ENCODE measurements at regions not wholly inside any gene's neighbourhood (a gene's known extent, or its start where the extent isn't known, plus 50 kb on each side); places are given as distances from the start of the nearest gene placed in this dataset.
"Not testable (repeated sequence)": the region's sequence is repeated elsewhere in the genome, so short reads cannot be mapped to it uniquely, and the experiment has no call there.

DNA sequence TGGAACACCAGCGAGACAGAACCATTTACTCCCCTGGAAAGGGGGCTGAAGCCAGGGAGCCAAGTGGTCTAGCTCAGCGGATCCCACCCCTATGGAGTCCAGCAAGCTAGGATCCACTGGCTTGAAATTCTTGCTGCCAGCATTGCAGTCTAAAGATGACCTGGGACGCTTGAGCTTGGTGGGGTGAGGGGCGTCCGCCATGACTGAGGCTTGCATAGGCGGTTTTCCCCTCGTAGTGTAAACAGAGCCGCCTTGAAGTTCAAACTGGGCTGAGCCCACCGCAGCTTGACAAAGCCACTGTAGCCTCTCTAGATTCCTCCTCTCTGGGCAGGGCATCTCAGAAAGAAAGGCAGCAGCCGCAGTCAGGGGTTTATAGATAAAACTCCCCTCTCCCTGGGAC is 1031.7 kb downstream of the RPA4 start:
- H3K4ac ChIP-seq (replicated peaks; ENCODE audit: insufficient read length, low read depth, low read length); H4K91ac ChIP-seq (replicated peaks; ENCODE audit: insufficient read length, low read length); DNase-seq (ENCODE audit: low read depth in 1 of 2, low spot score in 2 of 2); H2BK20ac ChIP-seq (ENCODE audit: low read length); H3K4me3 ChIP-seq (ENCODE audit: extremely low read depth in 1 of 4, insufficient read depth in 2 of 4, low read depth in 3 of 4, low read length in 4 of 4); H3K14ac ChIP-seq (ENCODE audit: insufficient read length); H3K23me2 ChIP-seq (ENCODE audit: low read depth, low read length); H3K27ac ChIP-seq (ENCODE audit: low read depth, low read length); H2BK5ac ChIP-seq (ENCODE audit: low read depth, low read length); POLR2A ChIA-PET (ENCODE audit: partially characterized antibody); H2AK5ac ChIP-seq (ENCODE audit: low read depth, low read length); H3K36me3 ChIP-seq (ENCODE audit: control insufficient read depth in 2 of 4, insufficient read depth in 4 of 4, low read length in 3 of 4); H3K4me2 ChIP-seq (ENCODE audit: insufficient read depth in 1 of 2, low read depth in 2 of 2, low read length in 2 of 2); H3K18ac ChIP-seq (ENCODE audit: extremely low read depth, low read length); H3K4me1 ChIP-seq (replicated peaks in 1 of 4; ENCODE audit: control insufficient read depth in 3 of 4, insufficient read depth in 4 of 4, low read length in 3 of 4); H2BK120ac ChIP-seq (replicated peaks; ENCODE audit: low read depth, low read length); H3K27me3 ChIP-seq (replicated peaks in 1 of 4; ENCODE audit: control insufficient read depth in 3 of 4, extremely low read depth in 1 of 4, insufficient read depth in 3 of 4, low read length in 3 of 4); H4K5ac ChIP-seq (ENCODE audit: insufficient read length, low read depth, low read length); H4K8ac ChIP-seq (ENCODE audit: extremely low read depth, insufficient read depth, low read length); H3K56ac ChIP-seq (replicated peaks; ENCODE audit: insufficient read length, low read depth, low read length); CTCF ChIA-PET (ENCODE audit: partially characterized antibody); H4K20me1 ChIP-seq (replicated peaks in 1 of 2; ENCODE audit: control insufficient read depth in 1 of 2, insufficient read depth in 2 of 2, low read length in 2 of 2); FAIRE-seq; H3K9me3 ChIP-seq (ENCODE audit: insufficient read depth in 2 of 2, low read depth in 1 of 2, low read length in 1 of 2); H2BK15ac ChIP-seq (ENCODE audit: low read length); H2BK12ac ChIP-seq (ENCODE audit: low read depth, low read length); H3K79me1 ChIP-seq (ENCODE audit: low read depth, low read length); H3K23ac ChIP-seq (ENCODE audit: insufficient read length); H3K9ac ChIP-seq (replicated peaks in 1 of 4; ENCODE audit: extremely low read depth in 1 of 4, low read depth in 3 of 4, low read length in 3 of 4); H3K79me2 ChIP-seq (ENCODE audit: control insufficient read depth in 1 of 2, insufficient read depth in 2 of 2, low read length in 2 of 2); H2AFZ ChIP-seq (ENCODE audit: low read length): not testable (repeated sequence)
- 93% methylated on average over 5 of the region's 10 CpGs; no CpG with 5 or more reads in 1 of the 2 experiments for WGBS, 2 experiments (ENCODE audit: extremely low coverage in 1 of 2, insufficient coverage in 1 of 2, insufficient read length in 1 of 2, insufficient replicate concordance in 2 of 2, low coverage in 1 of 2, low lambda C conversion rate in 2 of 2, missing lambda C conversion rate in 1 of 2)

DNA sequence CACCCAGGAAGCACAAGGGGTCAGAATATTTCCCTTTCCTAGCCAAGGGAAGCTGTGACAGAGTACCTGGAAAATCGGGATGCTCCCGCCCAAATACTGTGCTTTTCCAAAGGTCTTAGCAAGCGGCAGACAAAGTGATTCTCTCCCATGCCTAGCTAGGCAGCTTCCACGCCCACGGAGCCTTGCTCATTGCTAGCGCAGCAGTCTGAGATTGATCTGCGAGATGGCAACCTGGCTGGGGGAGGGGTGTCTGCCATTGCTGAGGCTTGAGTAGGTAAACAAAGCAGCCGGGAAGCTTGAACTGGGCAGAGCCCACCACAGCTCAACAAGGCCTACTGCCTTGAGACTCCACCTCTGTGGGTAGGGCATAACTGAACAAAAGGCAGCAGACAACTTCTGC is 1037.5 kb downstream of the RPA4 start:
- H3K23ac ChIP-seq (ENCODE audit: insufficient read length); H4K20me1 ChIP-seq (replicated peaks in 1 of 2; ENCODE audit: control insufficient read depth in 1 of 2, insufficient read depth in 2 of 2, low read length in 2 of 2); H3K79me1 ChIP-seq (ENCODE audit: low read depth, low read length); H3K27me3 ChIP-seq (replicated peaks in 1 of 4; ENCODE audit: control insufficient read depth in 3 of 4, extremely low read depth in 1 of 4, insufficient read depth in 3 of 4, low read length in 3 of 4); H3K9ac ChIP-seq (replicated peaks in 1 of 4; ENCODE audit: extremely low read depth in 1 of 4, low read depth in 3 of 4, low read length in 3 of 4); H2AFZ ChIP-seq (ENCODE audit: low read length); H2AK5ac ChIP-seq (ENCODE audit: low read depth, low read length); H4K8ac ChIP-seq (ENCODE audit: extremely low read depth, insufficient read depth, low read length); H4K91ac ChIP-seq (replicated peaks; ENCODE audit: insufficient read length, low read length); H3K4me3 ChIP-seq (ENCODE audit: extremely low read depth in 1 of 4, insufficient read depth in 2 of 4, low read depth in 3 of 4, low read length in 4 of 4); POLR2A ChIA-PET (ENCODE audit: partially characterized antibody); DNase-seq (ENCODE audit: low read depth in 1 of 2, low spot score in 2 of 2); H3K9me3 ChIP-seq (ENCODE audit: insufficient read depth in 2 of 2, low read depth in 1 of 2, low read length in 1 of 2); H3K23me2 ChIP-seq (ENCODE audit: low read depth, low read length); H2BK20ac ChIP-seq (ENCODE audit: low read length); H2BK12ac ChIP-seq (ENCODE audit: low read depth, low read length); H3K4me1 ChIP-seq (replicated peaks in 1 of 4; ENCODE audit: control insufficient read depth in 3 of 4, insufficient read depth in 4 of 4, low read length in 3 of 4); CTCF ChIA-PET (ENCODE audit: partially characterized antibody); H2BK120ac ChIP-seq (replicated peaks; ENCODE audit: low read depth, low read length); H3K4ac ChIP-seq (replicated peaks; ENCODE audit: insufficient read length, low read depth, low read length); H2BK15ac ChIP-seq (ENCODE audit: low read length); H3K18ac ChIP-seq (ENCODE audit: extremely low read depth, low read length); FAIRE-seq; H3K4me2 ChIP-seq (ENCODE audit: insufficient read depth in 1 of 2, low read depth in 2 of 2, low read length in 2 of 2); H2BK5ac ChIP-seq (ENCODE audit: low read depth, low read length); H3K79me2 ChIP-seq (ENCODE audit: control insufficient read depth in 1 of 2, insufficient read depth in 2 of 2, low read length in 2 of 2); H4K5ac ChIP-seq (ENCODE audit: insufficient read length, low read depth, low read length); H3K27ac ChIP-seq (ENCODE audit: low read depth, low read length); H3K14ac ChIP-seq (ENCODE audit: insufficient read length); H3K56ac ChIP-seq (replicated peaks; ENCODE audit: insufficient read length, low read depth, low read length); H3K36me3 ChIP-seq (ENCODE audit: control insufficient read depth in 2 of 4, insufficient read depth in 4 of 4, low read length in 3 of 4): not testable (repeated sequence)
- 93% methylated on average over 8 of the region's 8 CpGs; no CpG with 5 or more reads in 1 of the 2 experiments for WGBS, 2 experiments (ENCODE audit: extremely low coverage in 1 of 2, insufficient coverage in 1 of 2, insufficient read length in 1 of 2, insufficient replicate concordance in 2 of 2, low coverage in 1 of 2, low lambda C conversion rate in 2 of 2, missing lambda C conversion rate in 1 of 2)
